HFFc6 (cell line): ENCODE measurements at regions not wholly inside any gene's neighbourhood (a gene's known extent, or its start where the extent isn't known, plus 50 kb on each side); places are given as distances from the start of the nearest gene placed in this dataset.

Source experiments
- DNase-seq: peaks from one replicate; pipeline ENCODE4 v3.0.0-alpha.2; 2018
- H3K27ac Mint-ChIP-seq: 2 replicates; pipeline ENCODE4 v1.8.0; 2020; ENCODE audit warnings: mild to moderate bottlenecking, mixed read lengths
- H3K27me3 Mint-ChIP-seq: 2 replicates; pipeline ENCODE4 v1.8.0; 2021; ENCODE audit warnings: mild to moderate bottlenecking, moderate library complexity, mixed read lengths; ENCODE audit not compliant: insufficient read depth
- H3K36me3 Mint-ChIP-seq: 2 replicates; pipeline ENCODE4 v1.8.0; 2021; ENCODE audit warnings: low read depth, mixed read lengths
- H3K4me1 Mint-ChIP-seq: 2 replicates; pipeline ENCODE4 v1.8.0; 2020; ENCODE audit warnings: low read depth, mixed read lengths
- H3K4me3 Mint-ChIP-seq: 2 replicates; pipeline ENCODE4 v1.8.0; 2020; ENCODE audit warnings: mild to moderate bottlenecking, moderate library complexity, mixed read lengths
- H3K9me3 Mint-ChIP-seq: 2 replicates; pipeline ENCODE4 v1.8.0; 2020; ENCODE audit warnings: mild to moderate bottlenecking, mixed read lengths
- CTCF ChIP-seq: fragments of 200-600 bp; sonication (generic); IDR thresholded peaks from 2 replicates; pipeline ENCODE4 v1.5.0; 2021; ENCODE audit warnings: antibody characterized with exemption, mild to moderate bottlenecking

- Mint-ChIP-seq H3K27ac (no peak overlapping the region), H3K4me1 (peaks cover 17% of the 10 kb centered on the region), H3K36me3 (no peaks in the 10 kb centered on the region), H3K9me3 (no peaks in the 10 kb centered on the region), H3K4me3 (no peak overlapping the region), H3K27me3 (no peaks in the 10 kb centered on the region)
- no peak for TF ChIP-seq CTCF
- no peak for DNase-seq
Measured at GRCh38 chr2:215573496-215573895, 137.6 kb upstream of the FN1 start.

- H3K9me3 Mint-ChIP-seq: no peaks in the 10 kb centered on the region
- no peak for TF ChIP-seq CTCF
- peaks cover 9% of the 10 kb centered on the region for H3K4me1 Mint-ChIP-seq
- DNase-seq: no peak
- no peak overlapping the region for H3K27ac Mint-ChIP-seq
- H3K36me3 Mint-ChIP-seq: no peaks in the 10 kb centered on the region
- H3K27me3 Mint-ChIP-seq: no peaks in the 10 kb centered on the region
- H3K4me3 Mint-ChIP-seq: no peak overlapping the region
Measured at GRCh38 chr2:215572341-215572848, 136.5 kb upstream of the FN1 start.

GRCh38 chr2:215571689-215572088 lies 135.8 kb upstream of the FN1 start:
- no peak for TF ChIP-seq CTCF
- Mint-ChIP-seq H3K4me3 (no peak overlapping the region), H3K27ac (no peak overlapping the region), H3K4me1 (peaks cover 2% of the 10 kb centered on the region), H3K9me3 (no peaks in the 10 kb centered on the region), H3K36me3 (no peaks in the 10 kb centered on the region), H3K27me3 (no peaks in the 10 kb centered on the region)
- no peak for DNase-seq

GRCh38 chr2:215567504-215567903 lies 131.6 kb upstream of the FN1 start:
- no peak for TF ChIP-seq CTCF
- Mint-ChIP-seq H3K27me3 (no peaks in the 10 kb centered on the region), H3K4me1 (peaks cover 11% of the 10 kb centered on the region), H3K36me3 (no peaks in the 10 kb centered on the region), H3K4me3 (no peak overlapping the region), H3K9me3 (no peaks in the 10 kb centered on the region), H3K27ac (no peak overlapping the region)
- no peak for DNase-seq

GRCh38 chr2:215565897-215566296 lies 130.0 kb upstream of the FN1 start:
- no peaks in the 10 kb centered on the region for H3K36me3 Mint-ChIP-seq
- no peak for TF ChIP-seq CTCF
- no peak for DNase-seq
- H3K27me3 Mint-ChIP-seq: no peaks in the 10 kb centered on the region
- no peak overlapping the region for H3K27ac Mint-ChIP-seq
- peaks cover 11% of the 10 kb centered on the region for H3K4me1 Mint-ChIP-seq
- H3K4me3 Mint-ChIP-seq: no peak overlapping the region
- H3K9me3 Mint-ChIP-seq: no peaks in the 10 kb centered on the region

GRCh38 chr2:215557701-215558100 lies 121.8 kb upstream of the FN1 start:
- DNase-seq: no peak
- Mint-ChIP-seq H3K27me3 (no peaks in the 10 kb centered on the region), H3K9me3 (no peaks in the 10 kb centered on the region; the same call in 1 of the 2 replicates), H3K36me3 (peaks cover 12% of the 10 kb centered on the region), H3K27ac (no peak overlapping the region), H3K4me1 (peaks cover 18% of the 10 kb centered on the region), H3K4me3 (no peak overlapping the region)
- no peak for TF ChIP-seq CTCF
